HG02885 (cell line): ENCODE measurements at regions not wholly inside any gene's neighbourhood (a gene's known extent, or its start where the extent isn't known, plus 50 kb on each side); places are given as distances from the start of the nearest gene placed in this dataset.
"Not testable (repeated sequence)": the region's sequence is repeated elsewhere in the genome, so short reads cannot be mapped to it uniquely, and the experiment has no call there.

Experiments used
- ATAC-seq: cut with Tn5 transposase; IDR thresholded peaks from one replicate; pipeline ENCODE4 v1.9.1; 2021; ENCODE audit warnings: mild to moderate bottlenecking; ENCODE audit not compliant: unreplicated experiment, poor library complexity

DNA sequence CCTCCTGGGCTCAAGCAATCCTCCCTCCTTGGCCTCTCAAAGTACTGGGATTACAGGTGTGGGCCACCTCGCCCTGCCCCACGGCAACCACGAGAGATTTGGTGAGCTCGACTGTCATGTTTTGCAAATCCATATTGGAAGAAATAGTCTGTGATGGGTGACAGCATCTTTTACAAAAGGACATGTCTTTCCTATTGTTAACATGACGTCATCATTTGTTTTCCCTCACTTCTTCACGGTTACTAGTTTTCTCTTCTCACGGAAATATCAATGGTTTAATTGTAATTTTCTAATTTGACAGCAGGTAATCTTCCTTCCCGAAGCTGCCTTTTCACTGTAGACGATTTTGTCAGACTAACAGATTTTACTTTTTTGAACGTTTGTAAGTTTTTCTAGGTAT lies 110.8 kb upstream of the GREM2 start:
- no peak for ATAC-seq

DNA sequence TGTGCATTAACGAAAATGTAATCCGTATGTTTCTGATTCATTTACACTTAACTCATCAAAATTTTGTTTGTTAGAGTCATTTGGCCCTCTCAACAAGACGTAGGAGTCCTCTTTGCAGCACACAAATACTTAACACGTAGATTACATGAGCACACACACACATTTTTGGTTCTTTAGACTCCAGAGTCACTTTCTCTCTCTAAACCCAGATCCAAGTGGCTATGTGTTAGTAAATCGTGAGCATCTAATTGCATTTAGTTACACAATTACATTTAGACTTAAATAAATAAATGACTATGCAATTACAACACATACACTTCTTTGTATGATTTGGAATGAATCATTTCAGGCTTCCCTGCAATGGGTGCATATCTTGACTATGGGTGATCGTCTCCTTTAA lies 109.0 kb upstream of the GREM2 start:
- no peak for ATAC-seq

DNA sequence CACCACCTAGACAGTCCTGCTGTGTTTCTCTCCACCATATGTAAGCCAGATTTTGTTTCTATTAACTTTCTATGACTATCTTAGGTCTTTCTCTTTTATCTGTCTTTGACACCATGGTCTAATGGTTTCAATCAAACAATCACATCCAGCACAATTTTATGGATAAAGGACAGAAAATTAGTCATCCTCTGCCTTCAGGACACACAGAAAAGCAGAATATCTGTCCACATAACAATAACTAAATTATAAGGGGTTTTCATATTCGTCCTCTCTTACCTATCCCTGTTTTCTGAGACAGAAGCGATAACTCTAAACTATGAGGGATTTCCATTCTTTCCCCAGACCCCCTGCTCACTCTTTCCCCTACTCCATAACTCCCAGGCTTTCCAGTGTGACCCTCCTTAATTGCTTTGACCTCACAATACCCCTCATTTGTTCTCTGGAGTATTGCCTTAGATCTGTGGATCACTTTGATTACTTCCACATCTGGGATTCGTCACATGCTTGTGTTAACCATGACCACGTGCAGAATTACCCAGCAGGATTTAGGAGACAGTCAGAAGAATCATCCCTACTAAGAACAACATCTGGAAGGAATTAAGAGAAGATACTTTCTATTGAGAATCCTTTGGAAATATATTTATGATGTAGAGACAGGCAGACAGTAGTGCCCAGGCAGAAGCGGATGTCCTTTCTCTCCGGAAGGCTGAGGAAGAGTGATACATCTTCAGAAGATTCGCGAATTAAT lies 108.2 kb upstream of the GREM2 start:
- ATAC-seq, result no peak

DNA sequence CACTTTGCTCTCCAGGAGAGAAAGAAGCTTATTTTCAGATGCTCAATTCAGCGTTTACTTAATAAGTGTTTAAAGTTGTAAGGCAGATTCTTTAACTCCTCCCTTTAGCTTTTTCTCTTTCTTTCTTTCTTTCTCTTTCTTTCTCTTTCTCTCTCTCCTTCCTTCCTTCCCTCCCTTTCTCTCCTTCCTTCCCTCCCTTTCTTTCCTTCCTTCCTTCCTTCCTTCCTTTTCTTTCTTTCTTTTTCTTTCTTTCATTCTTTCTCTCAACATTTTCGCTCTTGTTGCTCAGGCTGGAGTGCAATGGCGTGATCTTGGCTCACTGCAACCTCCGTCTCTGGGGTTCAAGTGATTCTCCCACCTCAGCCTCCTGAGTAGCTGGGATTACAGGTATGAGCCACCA lies 104.6 kb upstream of the GREM2 start:
- ATAC-seq, result not testable (repeated sequence)

DNA sequence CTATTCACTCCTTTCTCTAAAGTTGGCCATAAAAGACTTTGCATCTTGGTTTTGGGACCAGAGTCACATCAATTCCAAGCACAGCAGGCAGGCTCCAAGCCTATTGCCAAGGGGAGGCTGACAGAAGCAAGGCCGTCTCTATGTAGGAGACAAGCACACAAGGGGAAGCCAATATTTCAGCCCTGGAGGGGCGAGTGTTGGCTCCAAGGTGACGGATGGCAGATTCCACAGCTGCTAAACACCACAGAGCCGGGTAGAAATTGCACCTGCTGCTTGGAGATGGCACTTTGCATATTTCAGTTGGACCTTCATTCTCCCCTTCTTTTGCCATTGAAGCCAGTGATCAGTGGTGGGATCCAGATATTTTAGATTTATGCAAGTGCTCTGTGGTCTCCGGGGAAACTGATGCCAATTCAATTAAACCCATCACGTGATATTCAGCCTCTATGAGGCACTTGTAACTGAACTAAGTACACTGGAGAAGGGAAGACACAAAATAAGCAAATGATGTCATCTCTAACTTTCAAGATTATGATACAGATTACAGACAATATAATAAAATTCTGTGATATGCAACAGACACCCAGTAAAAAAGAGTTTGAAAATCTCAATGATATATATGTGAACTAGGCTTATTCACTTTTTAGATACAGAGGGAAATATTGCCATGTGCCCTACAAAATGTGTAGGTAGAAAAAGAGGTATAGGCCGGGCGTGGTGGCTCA lies 102.8 kb upstream of the GREM2 start:
- no peak for ATAC-seq

DNA sequence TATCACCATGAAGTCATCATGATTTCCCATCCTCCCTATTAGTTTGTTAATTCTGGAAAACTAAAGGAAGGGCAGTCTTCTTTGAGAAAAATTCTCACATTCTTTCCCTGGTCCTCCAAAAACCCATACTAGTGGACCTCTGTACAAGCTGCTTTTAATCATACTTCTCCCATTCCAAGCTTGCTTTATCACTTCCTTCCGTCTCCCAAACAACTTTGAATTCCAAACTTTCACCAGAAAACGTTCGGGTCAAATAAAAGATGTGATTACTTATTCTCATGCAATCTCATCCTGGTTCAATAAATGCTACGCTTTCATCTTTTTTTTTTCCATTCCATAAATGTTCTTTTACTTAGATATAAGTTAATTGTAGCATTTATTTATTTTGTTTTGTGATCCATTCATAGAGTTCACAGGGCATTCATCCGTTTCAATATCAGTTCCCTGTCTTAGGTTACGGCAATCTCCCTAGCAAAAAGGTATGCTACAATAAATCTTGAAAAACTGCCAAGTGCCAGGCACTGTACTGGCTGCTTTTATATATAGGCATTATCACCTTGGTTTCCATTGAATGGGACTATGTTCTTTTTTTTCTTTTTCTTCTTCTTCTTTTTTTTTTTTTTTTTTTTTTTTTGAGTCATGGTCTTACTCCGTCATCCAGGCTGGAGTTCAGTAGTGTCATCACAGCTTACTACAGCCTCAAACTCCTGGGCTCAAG lies 100.2 kb upstream of the GREM2 start:
- no peak for ATAC-seq

DNA sequence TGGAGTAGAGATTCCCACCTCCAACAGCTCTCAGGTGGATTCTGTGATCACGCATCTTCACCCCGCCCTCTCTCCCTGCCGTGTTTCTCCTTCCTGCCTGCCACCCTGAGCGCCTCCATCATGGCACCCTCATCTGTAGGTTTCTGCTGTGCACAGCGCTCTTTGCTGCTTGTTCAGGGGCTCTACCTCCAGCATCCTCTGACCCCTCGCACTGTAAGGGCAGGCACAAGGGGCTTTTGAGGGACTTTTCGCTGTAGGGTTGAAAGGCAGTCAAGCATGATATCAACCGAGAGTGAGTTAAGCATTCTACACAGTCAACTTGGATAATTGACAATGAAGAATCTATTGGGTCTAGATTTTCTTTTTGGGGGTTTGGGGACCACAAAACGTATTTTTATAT lies 99.1 kb upstream of the GREM2 start:
- ATAC-seq, result no peak

DNA sequence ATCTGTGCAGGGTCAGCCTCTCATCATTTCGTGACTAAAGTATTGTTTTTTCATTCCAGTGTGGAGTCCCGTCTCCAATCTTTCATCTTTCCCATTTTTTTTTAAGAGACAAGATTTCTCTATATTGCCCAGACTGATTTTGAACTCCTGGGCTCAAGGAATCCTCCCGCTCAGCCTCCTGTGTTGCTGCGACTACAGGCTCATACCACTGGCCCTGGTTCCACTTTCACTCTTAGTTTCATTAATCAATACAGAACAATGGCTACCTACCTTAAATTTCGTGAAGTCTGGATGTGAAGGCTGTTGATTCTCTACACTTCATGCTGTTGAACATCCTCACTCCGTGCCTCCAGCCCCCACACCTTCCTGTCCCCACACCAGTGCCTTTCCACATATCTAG lies 97.7 kb upstream of the GREM2 start:
- peak; percentile 60 for ATAC-seq

DNA sequence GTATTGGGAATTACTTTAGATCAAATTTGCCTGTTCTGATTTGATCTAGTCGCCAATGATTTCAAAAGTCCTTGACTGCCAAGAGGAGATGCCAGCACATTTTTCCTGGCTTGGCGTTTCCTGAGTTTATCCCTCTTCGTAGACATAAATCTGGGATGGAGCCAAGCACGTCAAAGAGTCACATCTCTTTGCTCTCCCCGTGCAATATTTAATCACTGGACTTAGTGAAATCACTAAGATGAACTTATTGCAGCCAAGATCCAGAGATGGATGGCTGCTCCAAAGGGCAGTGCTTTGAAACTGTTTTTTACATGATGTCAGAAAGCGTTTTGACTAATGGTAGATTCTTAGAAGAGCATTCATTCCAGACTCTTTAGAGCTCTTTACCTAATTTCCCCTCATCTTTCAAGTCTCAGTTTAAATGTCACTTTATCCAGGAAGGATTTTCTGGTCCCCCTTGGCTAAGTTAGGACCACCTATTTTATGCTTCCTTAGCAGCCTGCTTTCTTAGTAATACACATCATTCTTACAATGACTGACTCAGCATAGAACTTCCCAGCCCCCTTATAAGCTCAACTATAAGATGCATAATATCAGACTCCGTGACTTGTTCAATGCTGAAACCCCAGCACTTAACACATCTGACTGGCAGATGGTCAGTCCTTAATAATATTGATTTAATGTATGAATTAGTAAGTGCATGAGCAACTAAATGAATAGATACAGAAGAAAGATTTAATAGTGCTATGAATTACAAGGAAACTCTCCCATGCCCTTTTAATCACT lies 94.4 kb upstream of the GREM2 start:
- ATAC-seq, result no peak

DNA sequence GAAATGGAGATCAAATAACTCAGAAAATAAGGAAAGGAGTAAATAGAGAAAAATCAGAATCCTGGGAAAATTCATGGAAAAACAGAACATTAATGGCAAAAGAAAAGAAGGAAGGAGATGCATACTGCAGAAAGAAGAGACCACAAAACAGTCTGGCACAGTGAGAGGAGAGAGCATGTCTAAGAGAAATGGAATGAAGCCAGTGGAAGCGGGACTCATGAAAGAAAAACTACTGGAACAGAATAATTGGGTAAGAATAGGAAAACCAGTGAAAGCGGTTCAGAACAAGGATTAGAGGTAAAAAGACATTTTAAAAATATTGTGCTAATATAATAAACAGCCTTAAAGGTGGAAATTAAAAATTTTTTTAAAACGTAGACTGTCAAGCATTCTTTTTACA lies 93.6 kb upstream of the GREM2 start:
- no peak for ATAC-seq

DNA sequence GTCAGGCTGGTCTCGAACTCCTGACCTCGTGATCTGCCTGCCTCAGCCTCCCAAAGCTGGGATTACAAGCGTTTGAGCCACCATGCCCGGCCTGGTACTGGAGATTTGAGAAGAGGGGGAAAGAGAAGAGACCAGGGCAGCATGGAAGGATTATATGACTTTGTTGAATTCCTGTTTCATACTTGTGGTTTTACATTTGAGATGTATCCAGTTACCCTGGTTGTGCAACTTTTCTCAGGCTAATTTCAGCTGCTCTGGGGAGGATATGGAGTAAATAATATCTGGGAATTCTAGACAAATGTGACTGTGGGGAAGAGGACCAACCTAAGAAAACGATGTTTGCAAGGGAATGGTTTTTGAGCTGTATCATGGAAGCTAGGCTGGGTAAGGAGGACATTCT lies 89.5 kb upstream of the GREM2 start:
- ATAC-seq, result no peak

DNA sequence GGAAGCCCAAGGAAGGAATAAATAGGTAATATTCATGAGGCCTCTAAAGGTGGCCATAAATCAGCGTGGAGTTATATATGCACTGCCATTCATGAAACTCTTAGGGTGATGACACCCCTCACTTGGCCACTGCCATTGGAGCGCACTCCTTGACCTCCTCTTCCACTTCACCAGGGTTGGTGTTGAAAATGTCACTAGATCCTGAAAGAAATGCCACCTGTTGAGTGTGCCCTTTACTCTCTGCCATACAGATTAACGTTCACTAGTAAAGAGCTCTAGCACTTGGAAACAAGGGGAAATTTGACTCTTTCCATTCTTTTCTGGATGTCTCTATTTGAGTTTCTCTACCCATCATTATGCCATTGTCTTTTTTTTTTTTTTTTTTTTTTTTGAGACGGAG lies 83.5 kb upstream of the GREM2 start:
- no peak for ATAC-seq

DNA sequence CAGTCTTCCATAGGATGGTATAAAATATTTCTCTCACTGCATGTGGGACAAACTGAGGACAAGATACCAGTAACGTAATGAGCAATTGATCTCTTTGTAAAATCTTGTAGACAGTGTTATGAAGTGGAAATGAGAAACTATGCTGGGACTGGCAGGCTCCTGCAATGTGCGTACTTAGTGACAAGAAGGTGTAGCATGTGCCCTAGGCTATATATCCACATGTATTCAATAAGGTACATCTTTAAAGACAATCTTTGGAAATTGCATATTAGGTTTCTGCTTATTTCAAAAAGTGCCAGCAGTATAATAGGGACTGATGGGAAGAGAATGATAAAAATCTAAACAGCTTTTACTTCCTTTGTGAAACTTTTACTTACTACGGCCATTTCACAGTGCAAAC lies 81.9 kb upstream of the GREM2 start:
- ATAC-seq, result no peak

DNA sequence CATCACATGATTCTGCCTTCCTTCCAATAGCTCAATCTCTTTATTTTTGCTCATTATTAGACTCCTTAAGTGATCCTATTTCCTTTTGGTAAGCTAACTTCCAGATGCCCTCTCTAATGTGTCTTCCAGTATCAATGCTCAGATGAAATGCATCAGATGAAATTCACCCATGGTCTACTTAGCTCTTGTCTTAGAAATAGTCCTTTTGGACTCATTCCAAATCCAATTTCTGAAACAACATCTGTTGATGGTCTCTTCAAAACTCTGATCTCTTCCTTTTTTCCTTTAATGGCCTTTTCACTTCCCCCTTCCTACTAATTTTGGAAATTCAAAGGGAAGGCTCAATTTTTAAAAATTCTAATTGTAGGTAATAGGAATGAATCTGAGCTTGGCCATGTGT lies 81.1 kb upstream of the GREM2 start:
- ATAC-seq, result no peak

DNA sequence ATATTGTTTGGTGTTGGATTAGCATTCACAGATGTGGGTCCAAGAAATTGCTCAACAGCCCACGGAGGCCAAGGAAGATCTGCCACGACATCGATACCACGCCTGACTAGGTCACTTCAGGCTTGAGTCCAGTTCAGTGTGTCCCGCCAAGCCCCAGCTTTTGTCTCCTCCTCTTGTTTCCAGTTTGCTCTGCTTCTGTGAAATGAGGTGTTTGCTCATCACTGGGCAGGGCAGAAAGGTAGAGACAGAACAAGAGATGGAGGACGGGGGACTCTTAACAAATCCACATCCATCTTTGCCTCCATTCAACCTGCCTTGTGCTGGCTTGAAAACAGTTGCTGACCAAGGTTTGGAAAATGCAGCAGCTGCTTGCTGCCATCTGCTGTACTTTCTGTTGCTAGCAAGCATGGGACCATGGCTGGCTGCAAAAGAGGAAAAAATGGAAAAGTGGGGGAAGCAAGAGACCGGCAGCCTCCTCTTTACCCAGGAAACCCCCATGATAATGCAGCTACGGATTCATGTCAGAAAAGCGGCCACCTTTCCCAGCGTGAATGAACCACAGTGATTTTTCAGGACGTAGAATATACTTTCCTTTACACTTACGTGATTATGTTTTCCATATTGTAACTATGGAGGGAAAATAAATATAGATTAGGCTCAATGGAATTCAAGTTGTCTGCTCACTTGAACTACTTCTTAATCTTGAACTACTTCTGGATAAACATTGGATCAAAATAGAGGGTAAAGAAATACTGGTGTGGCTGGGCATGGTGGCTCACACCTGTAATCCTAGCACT lies 80.2 kb upstream of the GREM2 start:
- ATAC-seq, result no peak

DNA sequence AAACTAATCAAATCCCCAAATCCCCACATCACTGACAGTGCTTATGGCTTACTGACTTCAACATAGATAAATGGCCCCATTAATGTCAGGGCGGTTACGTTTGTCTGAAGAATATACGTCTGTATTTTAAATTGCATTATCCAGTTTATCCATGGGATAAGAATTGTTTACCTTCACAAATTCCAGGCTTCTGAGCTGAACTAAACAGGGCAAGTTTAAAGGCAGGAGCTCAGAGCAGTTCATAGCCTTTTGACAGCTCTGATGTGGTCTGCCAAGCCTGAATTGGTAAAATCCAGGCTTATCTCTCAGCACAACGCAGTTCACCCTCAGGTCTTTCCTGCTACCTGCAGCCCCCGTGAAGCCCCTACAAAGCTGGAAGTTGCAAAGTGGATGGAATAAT lies 79.5 kb upstream of the GREM2 start:
- ATAC-seq, result no peak

DNA sequence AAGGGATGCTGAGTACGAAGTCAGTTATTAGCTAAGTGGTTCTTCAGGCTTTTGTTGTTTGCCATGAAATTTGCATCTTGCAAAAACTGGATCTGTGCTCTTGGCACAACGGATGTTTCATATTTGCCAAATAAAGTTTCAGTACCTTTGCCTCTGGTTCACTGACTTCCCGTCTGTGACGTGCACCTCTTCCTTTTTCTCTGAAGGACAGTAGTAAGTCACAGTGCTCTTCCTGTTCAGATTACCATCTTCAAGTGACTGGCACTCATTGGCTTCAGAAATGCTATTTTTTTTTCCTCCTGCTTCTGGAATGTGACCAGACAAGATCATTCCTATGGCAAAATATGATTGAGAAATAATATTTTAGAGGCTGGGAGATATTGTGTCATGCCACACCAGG lies 75.9 kb upstream of the GREM2 start:
- no peak for ATAC-seq

DNA sequence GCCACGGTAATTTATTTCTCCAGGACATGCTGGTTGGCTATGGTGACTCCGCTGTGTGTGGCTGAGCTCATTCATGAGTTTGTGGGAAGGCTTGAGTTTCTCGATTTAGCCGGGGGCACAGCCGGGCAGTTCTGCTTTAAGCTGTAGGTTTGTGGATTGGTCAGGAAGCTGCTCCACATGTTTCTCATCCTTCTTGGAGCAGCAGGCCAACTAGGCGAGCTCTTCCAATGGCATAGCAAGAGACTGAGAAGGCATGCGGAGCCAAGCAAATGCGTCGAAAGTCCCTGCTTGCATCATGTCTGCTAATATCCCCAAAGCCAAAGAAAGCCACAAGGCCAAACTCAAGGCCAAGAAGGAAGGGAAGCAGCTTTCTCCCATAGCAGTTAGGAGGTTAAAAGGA lies 71.6 kb upstream of the GREM2 start:
- ATAC-seq, result no peak

DNA sequence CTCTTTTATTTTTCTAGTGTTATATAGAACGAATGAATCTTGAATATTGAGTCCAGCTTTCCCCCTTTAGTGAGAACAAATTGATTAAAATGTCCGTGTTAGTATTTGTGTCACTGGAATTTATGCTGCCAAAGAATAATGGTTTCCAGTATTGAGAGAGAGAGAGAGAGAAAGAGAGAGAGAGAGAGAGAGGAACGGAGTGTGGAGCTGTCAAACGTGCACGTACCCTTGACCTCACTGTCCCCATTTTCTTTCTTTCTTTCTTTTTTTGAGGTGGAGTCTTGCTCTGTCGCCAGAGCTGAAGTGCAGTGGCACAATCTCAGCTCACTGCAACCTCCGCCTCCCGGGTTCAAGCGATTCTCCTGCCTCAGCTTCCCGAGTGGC lies 70.9 kb upstream of the GREM2 start:
- no peak for ATAC-seq
